ENCODE measurements at regions not wholly inside any gene's neighbourhood (a gene's known extent, or its start where the extent isn't known, plus 50 kb on each side); places are given as distances from the start of the nearest gene placed in this dataset.

GRCh38 chr21:15373941-15374340 lies 309.1 kb upstream of the NRIP1 start:
- no peak overlapping the region for H3K27ac Mint-ChIP-seq
- H3K27me3 ChIP-seq (ENCODE audit: insufficient read depth), result no peaks in the 10 kb centered on the region
- peaks cover 28% of the 10 kb centered on the region for H3K9me2 ChIP-seq (ENCODE audit: insufficient read depth)
- H3K36me3 ChIP-seq (ENCODE audit: insufficient read depth), result no peaks in the 10 kb centered on the region
- H4K20me1 ChIP-seq (replicated peaks; ENCODE audit: insufficient read depth), result no peaks in the 10 kb centered on the region
- no peak overlapping the region for H3K4me2 ChIP-seq
- H3K79me2 ChIP-seq (replicated peaks; ENCODE audit: insufficient read depth), result no peaks in the 10 kb centered on the region
- no peak overlapping the region for H3K4me3 Mint-ChIP-seq
- no peak overlapping the region for H2AFZ ChIP-seq
- peaks cover 11% of the 10 kb centered on the region; the same call in 2 of the 3 replicates for H3K9me3 Mint-ChIP-seq
- DNase-seq (ENCODE audit: low spot score) (no peak), ATAC-seq (no peak)
- no peaks in the 10 kb centered on the region for H3K4me1 ChIP-seq (ENCODE audit: insufficient read depth)
- TF ChIP-seq, protein P1, sequence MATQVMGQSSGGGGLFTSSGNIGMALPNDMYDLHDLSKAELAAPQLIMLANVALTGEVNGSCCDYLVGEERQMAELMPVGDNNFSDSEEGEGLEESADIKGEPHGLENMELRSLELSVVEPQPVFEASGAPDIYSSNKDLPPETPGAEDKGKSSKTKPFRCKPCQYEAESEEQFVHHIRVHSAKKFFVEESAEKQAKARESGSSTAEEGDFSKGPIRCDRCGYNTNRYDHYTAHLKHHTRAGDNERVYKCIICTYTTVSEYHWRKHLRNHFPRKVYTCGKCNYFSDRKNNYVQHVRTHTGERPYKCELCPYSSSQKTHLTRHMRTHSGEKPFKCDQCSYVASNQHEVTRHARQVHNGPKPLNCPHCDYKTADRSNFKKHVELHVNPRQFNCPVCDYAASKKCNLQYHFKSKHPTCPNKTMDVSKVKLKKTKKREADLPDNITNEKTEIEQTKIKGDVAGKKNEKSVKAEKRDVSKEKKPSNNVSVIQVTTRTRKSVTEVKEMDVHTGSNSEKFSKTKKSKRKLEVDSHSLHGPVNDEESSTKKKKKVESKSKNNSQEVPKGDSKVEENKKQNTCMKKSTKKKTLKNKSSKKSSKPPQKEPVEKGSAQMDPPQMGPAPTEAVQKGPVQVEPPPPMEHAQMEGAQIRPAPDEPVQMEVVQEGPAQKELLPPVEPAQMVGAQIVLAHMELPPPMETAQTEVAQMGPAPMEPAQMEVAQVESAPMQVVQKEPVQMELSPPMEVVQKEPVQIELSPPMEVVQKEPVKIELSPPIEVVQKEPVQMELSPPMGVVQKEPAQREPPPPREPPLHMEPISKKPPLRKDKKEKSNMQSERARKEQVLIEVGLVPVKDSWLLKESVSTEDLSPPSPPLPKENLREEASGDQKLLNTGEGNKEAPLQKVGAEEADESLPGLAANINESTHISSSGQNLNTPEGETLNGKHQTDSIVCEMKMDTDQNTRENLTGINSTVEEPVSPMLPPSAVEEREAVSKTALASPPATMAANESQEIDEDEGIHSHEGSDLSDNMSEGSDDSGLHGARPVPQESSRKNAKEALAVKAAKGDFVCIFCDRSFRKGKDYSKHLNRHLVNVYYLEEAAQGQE (IDR thresholded peaks at IDR 0.05; ENCODE audit: unreplicated experiment), result no peak
- no peak for TF ChIP-seq CREB1 (CRISPR knock-in tag; IDR thresholded peaks at IDR 0.05; ENCODE audit: low read depth)
- no peak for TF ChIP-seq STAT1 (IDR thresholded peaks at IDR 0.05; ENCODE audit: unreplicated experiment)
- no peak for TF ChIP-seq EZH2phosphoT487 (IDR thresholded peaks at IDR 0.05; ENCODE audit: unreplicated experiment)
- TF ChIP-seq JUNB (IDR thresholded peaks at IDR 0.05; ENCODE audit: unreplicated experiment), result no peak
- no peak for TF ChIP-seq ZNF331 (CRISPR knock-in tag; IDR thresholded peaks at IDR 0.05; ENCODE audit: low read depth)
- no peak for TF ChIP-seq NANOG (IDR thresholded peaks at IDR 0.05; ENCODE audit: borderline replicate concordance)
- TF ChIP-seq POLR2AphosphoS5 (IDR thresholded peaks at IDR 0.05; ENCODE audit: low read depth), result no peak
- no peak for TF ChIP-seq ETS1 (IDR thresholded peaks at IDR 0.05)
- TF ChIP-seq EZH2 (IDR thresholded peaks at IDR 0.05; ENCODE audit: low read depth, unreplicated experiment), result no peak
- TF ChIP-seq CTCF (conservative IDR thresholded peaks at IDR 0.05; ENCODE audit: low read depth in 2 of 2), result no peak
- no peaks in the 10 kb centered on the region for H3K4me1 Mint-ChIP-seq
- H3F3A ChIP-seq (replicated peaks; ENCODE audit: low read depth), result no peaks in the 10 kb centered on the region
- peaks cover 7% of the 10 kb centered on the region; the same call in 2 of the 3 replicates for H3K36me3 Mint-ChIP-seq (ENCODE audit: low read depth)
- H3K27me3 Mint-ChIP-seq (ENCODE audit: insufficient read depth, low read depth, poor library complexity), result no peaks in the 10 kb centered on the region
- no peak overlapping the region for H3K4me3 ChIP-seq
- no peak overlapping the region for H3K27ac ChIP-seq (ENCODE audit: low read depth)

Measured in GM23338 (cell line).